NCI-H526 (cell line): ENCODE measurements at regions not wholly inside any gene's neighbourhood (a gene's known extent, or its start where the extent isn't known, plus 50 kb on each side); places are given as distances from the start of the nearest gene placed in this dataset.

ENCODE experiments used
- DNase-seq, 2 experiments: peaks; one replicate each; lab custom pipeline; 2025; lab: John Stamatoyannopoulos, UW

GRCh38 chr1:47703156-47703825, 265.4 kb downstream of the FOXD2 start:
- DNase-seq, result no peak

- DNase-seq, result peak in 1 of 2 experiments; percentile 9
These were observed 266.2 kb downstream of the FOXD2 start for GRCh38 chr1:47703981-47704596.

- DNase-seq, result no peak
These were observed 267.8 kb downstream of the FOXD2 start for GRCh38 chr1:47705517-47706130.

- no peak for DNase-seq
These were observed 269.7 kb downstream of the FOXD2 start for GRCh38 chr1:47707503-47707902.

- peak in 1 of 2 experiments; percentile 17 for DNase-seq
These were observed 270.2 kb downstream of the FOXD2 start for GRCh38 chr1:47708019-47708535.

- no peak for DNase-seq
These were observed 270.8 kb downstream of the FOXD2 start for GRCh38 chr1:47708658-47709018.

- peak in 1 of 2 experiments; percentile 75 for DNase-seq
These were observed 271.4 kb downstream of the FOXD2 start for GRCh38 chr1:47709019-47709871.

- peak in 1 of 2 experiments; percentile 75 for DNase-seq
These were observed 272.0 kb downstream of the FOXD2 start for GRCh38 chr1:47709872-47710231.

GRCh38 chr1:47710329-47711071, 272.7 kb downstream of the FOXD2 start:
- DNase-seq, result peak in 1 of 2 experiments; percentile 70
